Lower leg skin (tissue), 3 donors: ENCODE measurements at regions not wholly inside any gene's neighbourhood (a gene's known extent, or its start where the extent isn't known, plus 50 kb on each side); places are given as distances from the start of the nearest gene placed in this dataset.

Source experiments
- CTCF ChIP-seq, 3 donors: fragments of 450-650 bp; IDR thresholded peaks; one replicate each; pipeline ENCODE4 v1.5.1; 2016; ENCODE audit warnings: antibody characterized with exemption in 3 of 3, mild to moderate bottlenecking in 3 of 3, moderate library complexity in 2 of 3
- POLR2A ChIP-seq, 2 donors: fragments of 450-650 bp; IDR thresholded peaks; one replicate each; pipeline ENCODE4 v1.6.1; 2016 to 2017; ENCODE audit warnings: antibody characterized with exemption in 2 of 2, mild to moderate bottlenecking in 1 of 2, moderate library complexity in 1 of 2

DNA sequence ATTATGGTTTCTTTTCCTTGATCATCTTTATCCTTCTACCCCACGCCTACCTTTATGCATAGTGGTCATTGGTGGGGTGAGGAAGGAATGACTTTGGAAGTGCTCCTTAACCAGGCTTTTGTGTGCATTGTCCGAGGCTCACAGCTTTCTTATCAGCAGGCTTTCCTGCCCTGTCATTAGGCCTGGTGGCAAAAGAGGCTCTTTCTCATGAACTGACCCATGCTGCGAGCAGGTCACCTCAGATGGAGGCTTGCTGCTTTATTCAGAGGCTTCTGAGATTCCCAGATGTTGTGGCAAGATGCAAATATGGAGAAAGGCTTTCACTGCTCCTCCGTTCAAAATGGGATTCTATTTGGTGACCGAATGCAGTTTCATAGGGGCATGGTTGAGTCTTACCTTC lies 57.4 kb upstream of the DMRTA1 start:
- TF ChIP-seq CTCF (IDR thresholded peaks at IDR 0.05): no peak
- TF ChIP-seq POLR2A (IDR thresholded peaks at IDR 0.05): no peak
